Endometrial microvascular endothelial cells (primary cell): ENCODE measurements at regions not wholly inside any gene's neighbourhood (a gene's known extent, or its start where the extent isn't known, plus 50 kb on each side); places are given as distances from the start of the nearest gene placed in this dataset.

Source experiments
- in situ Hi-C: cut with HindIII; loops from 2 replicates; pipeline ENCODE4 v1.10.0; 2017; ENCODE audit warnings: low sequenced_read_pairs, low pct_unique_long_range_greater_than_20kb; ENCODE audit errors: inconsistent ontology term

- in situ Hi-C loops, result no loop called here
Observed at GRCh38 chr1:59025898-59026426, 242.1 kb upstream of the JUN start.

DNA sequence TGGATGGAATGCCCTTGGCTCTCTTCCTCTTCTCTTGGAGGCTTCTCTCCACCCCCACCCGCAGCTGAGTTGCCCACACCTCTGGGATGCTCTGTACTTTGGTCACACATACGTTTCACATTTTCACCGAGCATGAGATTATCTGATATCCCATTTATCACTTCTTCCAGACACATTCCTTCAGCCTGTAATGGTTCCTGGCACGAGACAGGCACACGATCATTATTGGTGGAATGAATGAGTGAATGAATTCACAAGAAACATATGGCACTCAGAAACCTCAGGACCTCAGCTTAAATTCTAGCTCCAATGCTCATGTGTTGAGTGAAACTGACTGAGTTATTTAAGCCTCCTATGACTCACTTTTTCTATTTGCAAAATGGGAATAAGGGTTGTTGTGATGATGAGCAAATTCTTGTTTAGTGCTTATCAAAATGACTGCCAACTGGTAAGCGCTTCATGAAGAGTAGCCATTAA is 242.7 kb upstream of the JUN start:
- in situ Hi-C loops, result no loop called here

GRCh38 chr1:59027177-59027576 is 243.3 kb upstream of the JUN start:
- in situ Hi-C loops, result no loop called here

GRCh38 chr1:59028048-59028447 is 244.2 kb upstream of the JUN start:
- in situ Hi-C loops, result no loop called here

DNA sequence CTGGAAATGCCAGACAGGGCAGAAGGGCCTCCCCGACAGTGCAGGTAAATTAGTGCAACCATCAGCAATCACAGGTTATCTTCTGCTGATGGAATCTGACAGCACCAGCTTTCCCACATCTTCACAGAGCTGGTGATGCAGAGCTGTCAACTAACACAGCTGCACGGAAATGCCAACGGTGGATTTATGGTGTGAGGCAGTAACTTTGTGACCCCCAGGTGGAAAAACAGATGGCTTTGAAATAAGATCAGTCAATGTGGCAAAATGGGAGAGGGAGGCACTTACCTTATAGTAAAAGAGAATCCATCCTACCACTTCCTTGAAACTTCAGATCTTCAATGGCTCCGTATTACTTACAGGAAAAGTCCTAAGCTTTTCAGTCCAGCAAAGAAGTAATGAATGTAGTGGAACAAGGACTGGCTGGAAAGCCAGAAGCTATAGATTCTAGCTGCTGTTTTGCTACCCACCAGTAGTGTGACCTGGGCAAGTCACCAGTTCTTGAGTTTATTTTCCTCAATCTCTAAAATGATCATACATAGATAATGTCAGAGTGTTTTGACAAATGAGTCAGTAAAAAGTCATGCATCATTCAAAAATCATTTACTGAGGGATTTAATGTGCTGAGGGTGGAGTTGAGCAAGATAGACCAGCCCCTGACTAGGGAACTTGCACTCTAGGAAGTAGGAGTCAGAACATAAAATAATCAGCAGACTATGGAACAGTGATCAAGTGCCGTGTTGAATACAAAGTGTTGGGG is 245.7 kb upstream of the JUN start:
- in situ Hi-C loops, result no loop called here

DNA sequence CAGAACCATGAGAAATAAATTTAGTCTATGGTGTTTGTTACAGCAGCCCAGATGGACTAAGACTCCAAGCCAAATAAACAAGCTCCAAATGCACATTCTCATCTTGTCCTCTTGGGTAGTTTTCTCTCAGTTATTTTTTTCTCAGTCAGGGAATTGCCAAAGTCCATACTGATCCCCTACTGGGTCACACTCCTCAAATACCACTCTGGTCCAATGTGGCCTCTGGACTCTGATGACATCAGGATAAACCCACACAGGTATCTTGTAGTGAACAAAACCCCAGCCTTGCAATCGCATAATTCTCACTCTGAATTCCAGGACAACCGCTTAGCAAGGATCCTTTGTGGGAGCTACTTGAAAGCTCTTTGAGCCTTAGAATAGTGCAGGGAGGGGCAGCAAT is 248.4 kb upstream of the JUN start:
- in situ Hi-C loops, result no loop called here

GRCh38 chr1:59033761-59034160 is 249.9 kb upstream of the JUN start:
- in situ Hi-C loops, result no loop called here

DNA sequence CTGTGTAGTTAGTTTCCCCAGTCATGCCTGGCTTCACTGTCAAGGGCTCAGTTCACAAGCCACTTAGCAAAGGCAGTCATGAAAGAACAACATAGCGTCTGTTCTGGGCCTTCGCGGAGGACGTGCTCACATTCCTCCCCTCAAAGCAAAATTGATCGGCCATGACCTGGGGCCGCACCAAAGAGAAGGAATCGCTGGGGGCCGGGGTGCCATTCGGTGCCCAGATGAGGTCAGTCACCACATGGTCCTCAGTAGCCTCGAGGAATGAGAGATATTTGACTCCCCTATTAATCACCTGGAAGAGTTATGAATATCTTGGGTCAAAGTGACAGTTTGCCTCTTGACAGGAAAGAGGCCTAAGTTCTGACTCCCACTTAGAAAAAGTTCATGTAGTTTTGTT is 251.1 kb upstream of the JUN start:
- in situ Hi-C loops, result no loop called here

GRCh38 chr1:59039551-59039950 is 255.7 kb upstream of the JUN start:
- in situ Hi-C loops, result no loop called here

GRCh38 chr1:59040486-59040885 is 256.4 kb upstream of the FGGY start:
- in situ Hi-C loops, result no loop called here

- in situ Hi-C loops, result no loop called here
Observed at GRCh38 chr1:59041646-59042277, 255.1 kb upstream of the FGGY start.

DNA sequence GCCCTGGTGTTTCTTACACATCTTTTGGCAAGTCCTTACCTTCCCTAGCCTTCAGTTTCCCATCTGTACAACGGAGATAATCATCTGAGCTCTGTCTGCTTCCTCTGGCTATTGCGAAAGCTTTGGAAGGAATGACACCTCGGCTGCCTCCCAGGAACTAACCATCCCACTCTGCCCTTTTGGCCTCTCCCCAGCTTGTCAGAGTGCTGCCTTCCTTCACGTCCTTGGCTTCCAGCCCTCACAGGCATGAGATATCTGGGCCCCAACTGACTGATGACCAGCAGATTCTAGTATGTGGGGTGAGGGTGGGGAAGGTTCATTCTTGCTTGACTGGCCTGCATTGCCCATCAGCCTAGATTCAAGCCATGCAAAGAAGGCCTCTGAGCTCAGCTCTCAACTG is 253.1 kb upstream of the FGGY start:
- in situ Hi-C loops, result no loop called here

GRCh38 chr1:59044535-59045121 is 252.3 kb upstream of the FGGY start:
- in situ Hi-C loops, result no loop called here

GRCh38 chr1:59045137-59045536 is 251.8 kb upstream of the FGGY start:
- in situ Hi-C loops, result no loop called here

DNA sequence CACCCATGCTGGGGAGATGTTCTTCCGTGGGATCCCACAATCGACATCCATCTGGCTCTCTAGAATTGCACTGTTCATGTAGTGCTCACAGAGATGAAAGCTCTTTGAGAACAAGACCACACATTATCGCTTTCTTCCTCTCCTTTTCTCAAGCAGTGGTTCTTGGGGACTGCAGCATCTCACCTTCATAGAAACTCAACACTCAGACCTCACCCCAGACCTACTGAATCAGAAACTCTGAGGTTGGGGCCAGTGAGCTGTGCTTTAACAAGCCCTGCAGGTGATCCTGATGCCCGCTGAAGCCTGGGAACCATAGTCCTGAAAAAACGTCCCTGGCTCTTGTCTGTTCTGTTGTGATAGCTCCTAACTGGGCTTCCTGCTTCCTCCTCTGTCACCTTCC is 251.3 kb upstream of the FGGY start:
- in situ Hi-C loops, result no loop called here

GRCh38 chr1:59046134-59046533 is 250.8 kb upstream of the FGGY start:
- in situ Hi-C loops, result no loop called here

- in situ Hi-C loops, result no loop called here
Observed at GRCh38 chr1:59046730-59047157, 250.2 kb upstream of the FGGY start.

DNA sequence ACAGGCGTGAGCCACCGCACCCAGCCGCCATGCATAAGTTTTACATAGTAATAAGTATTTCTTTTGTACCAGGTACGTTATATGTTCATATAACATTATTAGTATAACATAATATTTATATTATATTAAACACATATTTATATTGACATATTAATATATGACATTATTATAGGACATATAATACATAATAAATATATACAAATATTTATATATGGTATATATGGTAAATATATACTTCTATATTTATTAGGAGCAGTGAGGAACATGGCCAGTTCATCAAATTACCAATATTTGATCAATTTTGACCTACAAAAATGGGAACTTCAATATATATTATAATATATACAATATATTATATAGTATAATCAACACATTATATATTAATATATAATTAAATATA is 245.9 kb upstream of the FGGY start:
- in situ Hi-C loops, result no loop called here

- in situ Hi-C loops, result no loop called here
Observed at GRCh38 chr1:59052166-59052590, 244.7 kb upstream of the FGGY start.

GRCh38 chr1:59054172-59054571 is 242.7 kb upstream of the FGGY start:
- in situ Hi-C loops, result no loop called here
